Stomach (tissue), 8 donors: ENCODE measurements at regions not wholly inside any gene's neighbourhood (a gene's known extent, or its start where the extent isn't known, plus 50 kb on each side); places are given as distances from the start of the nearest gene placed in this dataset.

Experiments used
- DNase-seq, 2 donors: peaks; one replicate each; pipeline versions ENCODE4 v3.0.0 to v3.0.0-alpha.2; 2013 to 2019
- H3K27ac ChIP-seq, 5 donors: fragments of 200-600 bp in 4 of 5; sonication (generic) in 4 of 5; one replicate each; pipeline ENCODE4 v1.5.1; 2013 to 2019; ENCODE audit warnings: mild to moderate bottlenecking in 1 of 5, moderate library complexity in 1 of 5
- H3K27me3 ChIP-seq, 3 donors: fragments of 200-600 bp; sonication (generic); one replicate each; pipeline ENCODE4 v1.5.1; 2017 to 2019; ENCODE audit warnings: mixed run types in 1 of 3
- H3K36me3 ChIP-seq, 4 donors: fragments of 200-600 bp; sonication (generic); 1 replicate in 3 of 4; 2 replicates in 1 of 4; pipeline ENCODE4 v1.5.1; 2016 to 2019
- H3K4me1 ChIP-seq, 4 donors: fragments of 200-600 bp; sonication (generic); one replicate each; pipeline ENCODE4 v1.5.1; 2016 to 2019
- H3K4me3 ChIP-seq, 4 donors: fragments of 200-600 bp; sonication (generic) in 3 of 4; one replicate each; pipeline ENCODE4 v1.5.1; 2016 to 2019; ENCODE audit warnings: mild to moderate bottlenecking in 1 of 4
- H3K9me3 ChIP-seq, 4 donors: fragments of 200-600 bp; sonication (generic); one replicate each; pipeline ENCODE4 v1.5.1; 2016 to 2019
- CTCF ChIP-seq, 7 experiments: fragments of 450-650 bp in 4 of 7; fragments of 200-600 bp in 3 of 7; sonication (generic) in 3 of 7; IDR thresholded peaks; one replicate each; pipeline ENCODE4 v1.5.1; 2016 to 2019; ENCODE audit warnings: antibody characterized with exemption in 7 of 7, control low read depth in 2 of 7, mild to moderate bottlenecking in 1 of 7
- EP300 ChIP-seq: sonication (generic); formaldehyde crosslinking; IDR thresholded peaks from one replicate; pipeline ENCODE4 v1.6.1; 2017; ENCODE audit warnings: antibody characterized with exemption
- POLR2A ChIP-seq, 4 donors: fragments of 450-650 bp; IDR thresholded peaks; one replicate each; pipeline ENCODE4 v1.6.1; 2016; ENCODE audit warnings: antibody characterized with exemption in 4 of 4, control low read depth in 2 of 4, mild to moderate bottlenecking in 1 of 4, moderate library complexity in 1 of 4
- POLR2AphosphoS5 ChIP-seq, 3 donors: sonication (generic); formaldehyde crosslinking; IDR thresholded peaks; one replicate each; pipeline ENCODE4 v1.6.1; 2016; ENCODE audit warnings: antibody characterized with exemption in 3 of 3
- WGBS, 5 donors: extraction: QIAGEN DNeasy Blood & Tissue Kit in 3 of 5; methylation state at CpG; one replicate each; pipeline versions ENCODE4 v1.1.5 to v1.1.7; 2013 to 2018; 5-methylcytosine and 5-hydroxymethylcytosine counted together
- intact Hi-C: fragments of 100-400 bp; cut with DNase I; formaldehyde crosslinking; loops from one replicate; pipeline ENCODE4 v1.15.1; 2023; ENCODE audit warnings: low total_unique reads
- donor health status: healthy with polysubstance abuse.
- donor health status: Bipolar disorder and iron deficiency.
- donor health status: healthy.

- WGBS, 5 donors, result 74 to 96% (median 89%) methylated on average over 1 of the region's 1 CpG
- intact Hi-C loops, result no loop called here
- Histone ChIP-seq H3K9me3 (no peaks in the 10 kb centered on the region), H3K4me1 (no peaks in the 10 kb centered on the region), H3K27ac (no peak overlapping the region), H3K27me3 (no peaks in the 10 kb centered on the region), H3K4me3 (no peak overlapping the region), H3K36me3 (no peaks in the 10 kb centered on the region)
- no peak for DNase-seq
- TF ChIP-seq POLR2AphosphoS5 (IDR thresholded peaks at IDR 0.05) (no peak), CTCF (IDR thresholded peaks at IDR 0.05) (no peak), EP300 (no peak), POLR2A (IDR thresholded peaks at IDR 0.05) (no peak)
Measured at GRCh38 chr3:168839653-168840052, 743.9 kb upstream of the GOLIM4 start.

GRCh38 chr3:168834558-168834957 is 738.8 kb upstream of the GOLIM4 start:
- Histone ChIP-seq H3K27ac (no peak overlapping the region), H3K4me1 (no peaks in the 10 kb centered on the region), H3K36me3 (no peaks in the 10 kb centered on the region), H3K4me3 (no peak overlapping the region), H3K9me3 (peaks cover 0 to 4% (median 0%) of the 10 kb centered on the region in 4 donors), H3K27me3 (no peaks in the 10 kb centered on the region)
- WGBS, 5 donors, result 92 to 100% (median 93%) methylated on average over 1 of the region's 1 CpG
- intact Hi-C loops, result loop anchor here (5.0 kb wide), 1 partner anchor 612 kb away; no protein-coding TSS in a partner anchor
- no peak for DNase-seq
- TF ChIP-seq CTCF (IDR thresholded peaks at IDR 0.05) (no peak), POLR2AphosphoS5 (IDR thresholded peaks at IDR 0.05) (no peak), EP300 (no peak)

GRCh38 chr3:168828943-168829342 is 733.2 kb upstream of the GOLIM4 start:
- intact Hi-C loops, result no loop called here
- DNase-seq, result no peak
- WGBS, 5 donors, result 70 to 92% (median 87%) methylated on average over 5 of the region's 5 CpGs
- Histone ChIP-seq H3K36me3 (no peaks in the 10 kb centered on the region), H3K4me1 (no peaks in the 10 kb centered on the region), H3K27ac (no peak overlapping the region), H3K9me3 (peaks cover 0 to 4% (median 0%) of the 10 kb centered on the region in 4 donors), H3K27me3 (no peaks in the 10 kb centered on the region), H3K4me3 (no peak overlapping the region)
- TF ChIP-seq EP300 (no peak), CTCF (IDR thresholded peaks at IDR 0.05) (no peak), POLR2AphosphoS5 (IDR thresholded peaks at IDR 0.05) (no peak), POLR2A (IDR thresholded peaks at IDR 0.05) (no peak)

- H3K9me3 ChIP-seq, result peaks cover 0 to 3% (median 0%) of the 10 kb centered on the region in 4 donors
- H3K36me3 ChIP-seq, result no peaks in the 10 kb centered on the region
- H3K4me3 ChIP-seq, result no peak overlapping the region
- 8 to 19% (median 18%) methylated on average over 1 of the region's 1 CpG for WGBS, 5 donors
- intact Hi-C loops, result no loop called here
- no peaks in the 10 kb centered on the region for H3K4me1 ChIP-seq
- DNase-seq, result no peak
- no peaks in the 10 kb centered on the region for H3K27me3 ChIP-seq
- TF ChIP-seq POLR2AphosphoS5 (IDR thresholded peaks at IDR 0.05) (no peak), EP300 (no peak), POLR2A (IDR thresholded peaks at IDR 0.05) (no peak), CTCF (IDR thresholded peaks at IDR 0.05) (no peak)
- no peak overlapping the region for H3K27ac ChIP-seq
Measured at GRCh38 chr3:168828536-168828935, 732.8 kb upstream of the GOLIM4 start.
